Stomach smooth muscle (tissue), 2 donors: ENCODE measurements at regions not wholly inside any gene's neighbourhood (a gene's known extent, or its start where the extent isn't known, plus 50 kb on each side); places are given as distances from the start of the nearest gene placed in this dataset.

Experiments used
- H3K27ac ChIP-seq: one replicate; pipeline ENCODE4 v1.7.0; 2013; ENCODE audit warnings: mild to moderate bottlenecking, low read length, inconsistent platforms
- H3K27me3 ChIP-seq, 2 donors: one replicate each; pipeline ENCODE4 v1.7.0; 2013; ENCODE audit warnings: low read length in 2 of 2; ENCODE audit not compliant: insufficient read depth in 2 of 2, control insufficient read depth in 1 of 2
- H3K36me3 ChIP-seq, 2 donors: one replicate each; pipeline ENCODE4 v1.7.0; 2013; ENCODE audit warnings: low read length in 2 of 2; ENCODE audit not compliant: control insufficient read depth in 2 of 2, insufficient read depth in 2 of 2
- H3K4me1 ChIP-seq: one replicate; pipeline ENCODE4 v1.7.0; 2013; ENCODE audit warnings: low read length; ENCODE audit not compliant: control insufficient read depth, insufficient read depth
- H3K4me3 ChIP-seq, 2 donors: one replicate each; pipeline ENCODE4 v1.7.0; 2013; ENCODE audit warnings: low read length in 2 of 2
- H3K9ac ChIP-seq, 2 donors: one replicate each; pipeline ENCODE4 v1.7.0; 2013; ENCODE audit warnings: low read length in 2 of 2, mild to moderate bottlenecking in 1 of 2
- H3K9me3 ChIP-seq, 2 donors: one replicate each; pipeline ENCODE4 v1.7.0; 2013; ENCODE audit warnings: low read length in 2 of 2; ENCODE audit not compliant: control insufficient read depth in 2 of 2
- donor health status: healthy.
- donor health status: Pancreatic carcinoma.

GRCh38 chr10:44171765-44172164, 213.1 kb downstream of the CXCL12 start:
- H3K4me3 ChIP-seq: no peak overlapping the region

GRCh38 chr10:44168478-44168877, 216.4 kb downstream of the CXCL12 start:
- H3K9ac ChIP-seq: no peak overlapping the region
- H3K4me1 ChIP-seq: peaks cover 11% of the 10 kb centered on the region
- H3K4me3 ChIP-seq: no peak overlapping the region
- H3K27ac ChIP-seq: no peak overlapping the region
- H3K27me3 ChIP-seq: no peaks in the 10 kb centered on the region
- no peaks in the 10 kb centered on the region for H3K36me3 ChIP-seq
- no peaks in the 10 kb centered on the region for H3K9me3 ChIP-seq

More at GRCh38 chr10:44171765-44172164, 213.1 kb downstream of the CXCL12 start:
- Histone ChIP-seq H3K36me3 (no peaks in the 10 kb centered on the region), H3K27me3 (no peaks in the 10 kb centered on the region), H3K4me1 (peaks cover 15% of the 10 kb centered on the region), H3K9me3 (no peaks in the 10 kb centered on the region), H3K27ac (no peak overlapping the region), H3K9ac (no peak overlapping the region)

- H3K36me3 ChIP-seq: no peaks in the 10 kb centered on the region
- H3K27me3 ChIP-seq: no peaks in the 10 kb centered on the region
- peaks cover 6% of the 10 kb centered on the region for H3K4me1 ChIP-seq
- no peak overlapping the region for H3K4me3 ChIP-seq
- H3K9me3 ChIP-seq: no peaks in the 10 kb centered on the region
- H3K27ac ChIP-seq: no peak overlapping the region
- H3K9ac ChIP-seq: no peak overlapping the region
Measured at GRCh38 chr10:44167752-44168151, 217.1 kb downstream of the CXCL12 start.

GRCh38 chr10:44166441-44166840, 218.5 kb downstream of the CXCL12 start:
- H3K36me3 ChIP-seq: no peaks in the 10 kb centered on the region
- no peak overlapping the region for H3K4me3 ChIP-seq
- H3K9ac ChIP-seq: no peak overlapping the region
- no peaks in the 10 kb centered on the region for H3K4me1 ChIP-seq
- H3K27me3 ChIP-seq: no peaks in the 10 kb centered on the region
- no peaks in the 10 kb centered on the region for H3K9me3 ChIP-seq
- no peak overlapping the region for H3K27ac ChIP-seq

- no peaks in the 10 kb centered on the region for H3K27me3 ChIP-seq
- no peak overlapping the region for H3K27ac ChIP-seq
- H3K4me3 ChIP-seq: no peak overlapping the region
- H3K9me3 ChIP-seq: no peaks in the 10 kb centered on the region
- H3K4me1 ChIP-seq: no peaks in the 10 kb centered on the region
- H3K36me3 ChIP-seq: no peaks in the 10 kb centered on the region
- no peak overlapping the region for H3K9ac ChIP-seq
Measured at GRCh38 chr10:44164251-44164956, 220.5 kb downstream of the CXCL12 start.

- H3K36me3 ChIP-seq: no peaks in the 10 kb centered on the region
- no peaks in the 10 kb centered on the region for H3K27me3 ChIP-seq
- H3K9me3 ChIP-seq: peaks cover 0 to 5% of the 10 kb centered on the region in 2 donors
- H3K9ac ChIP-seq: no peak overlapping the region
- H3K4me3 ChIP-seq: no peak overlapping the region
- H3K4me1 ChIP-seq: no peaks in the 10 kb centered on the region
- no peak overlapping the region for H3K27ac ChIP-seq
Measured at GRCh38 chr10:44161184-44161583, 223.7 kb downstream of the CXCL12 start.

GRCh38 chr10:44157574-44157973, 227.3 kb downstream of the CXCL12 start:
- no peak overlapping the region for H3K27ac ChIP-seq
- no peaks in the 10 kb centered on the region for H3K27me3 ChIP-seq
- peaks cover 0 to 5% of the 10 kb centered on the region in 2 donors for H3K9me3 ChIP-seq
- no peaks in the 10 kb centered on the region for H3K4me1 ChIP-seq
- H3K4me3 ChIP-seq: no peak overlapping the region
- no peak overlapping the region for H3K9ac ChIP-seq
- H3K36me3 ChIP-seq: no peaks in the 10 kb centered on the region

GRCh38 chr10:44154956-44155355, 229.9 kb downstream of the CXCL12 start:
- no peaks in the 10 kb centered on the region for H3K27me3 ChIP-seq
- peaks cover 0 to 5% of the 10 kb centered on the region in 2 donors for H3K9me3 ChIP-seq
- no peaks in the 10 kb centered on the region for H3K36me3 ChIP-seq

GRCh38 chr10:44153918-44154670, 230.8 kb downstream of the CXCL12 start:
- H3K27me3 ChIP-seq: no peaks in the 10 kb centered on the region
- no peak overlapping the region for H3K4me3 ChIP-seq
- H3K9me3 ChIP-seq: peaks cover 0 to 5% of the 10 kb centered on the region in 2 donors
- H3K9ac ChIP-seq: no peak overlapping the region
- no peaks in the 10 kb centered on the region for H3K4me1 ChIP-seq
- no peak overlapping the region for H3K27ac ChIP-seq
- no peaks in the 10 kb centered on the region for H3K36me3 ChIP-seq

More at GRCh38 chr10:44154956-44155355, 229.9 kb downstream of the CXCL12 start:
- Histone ChIP-seq H3K9ac (no peak overlapping the region), H3K27ac (no peak overlapping the region), H3K4me3 (no peak overlapping the region), H3K4me1 (no peaks in the 10 kb centered on the region)

- no peaks in the 10 kb centered on the region for H3K4me1 ChIP-seq
- peaks cover 0 to 3% of the 10 kb centered on the region in 2 donors for H3K9me3 ChIP-seq
- H3K27ac ChIP-seq: no peak overlapping the region
- no peaks in the 10 kb centered on the region for H3K27me3 ChIP-seq
- no peak overlapping the region for H3K4me3 ChIP-seq
- no peak overlapping the region for H3K9ac ChIP-seq
- H3K36me3 ChIP-seq: no peaks in the 10 kb centered on the region
Measured at GRCh38 chr10:44143556-44143955, 241.3 kb downstream of the CXCL12 start.
